ENCODE measurements at regions not wholly inside any gene's neighbourhood (a gene's known extent, or its start where the extent isn't known, plus 50 kb on each side); places are given as distances from the start of the nearest gene placed in this dataset.
"Not testable (repeated sequence)": the region's sequence is repeated elsewhere in the genome, so short reads cannot be mapped to it uniquely, and the experiment has no call there.

DNA sequence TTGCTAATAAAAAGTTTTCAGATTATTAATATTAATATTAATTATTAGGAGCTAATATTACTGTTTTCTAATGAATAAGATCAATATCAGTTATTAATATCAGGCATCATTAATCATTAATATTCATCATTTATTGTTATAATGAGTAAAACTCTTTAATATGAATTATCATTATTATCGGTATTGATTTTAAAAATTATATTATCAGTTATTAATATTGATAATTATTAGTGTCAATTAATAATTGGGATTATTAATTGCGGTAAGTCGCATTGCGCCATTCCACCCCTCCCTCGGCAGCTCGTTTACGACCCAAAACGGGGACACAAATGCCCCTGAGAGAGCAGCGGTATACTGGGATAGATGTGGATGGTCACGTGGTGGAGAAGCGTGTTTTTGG lies 70.4 kb upstream of the HMX1 start:
- H3K27me3 ChIP-seq (ENCODE audit: control insufficient read depth, insufficient read depth, low read length); H3K9me3 ChIP-seq (ENCODE audit: control insufficient read depth, insufficient read depth, low read depth, low read length); POLR2A ChIA-PET; H3K36me3 ChIP-seq (ENCODE audit: control insufficient read depth, insufficient read depth, low read length); BruUV-seq (replicated peaks); DNase-seq (ENCODE audit: low read depth, low spot score); ATAC-seq; H3K4me3 ChIP-seq (ENCODE audit: low read depth in 2 of 2, low read length in 2 of 2); in situ Hi-C loops (cut with HindIII; ENCODE audit: low pct_unique_long_range_greater_than_20kb, low sequenced_read_pairs); H3K4me1 ChIP-seq (ENCODE audit: control insufficient read depth, insufficient read depth, low read length); intact Hi-C loops (cut with micrococcal nuclease; ENCODE audit: unreplicated experiment); H3K27ac ChIP-seq (ENCODE audit: low read length): not testable (repeated sequence)
- CTCF ChIA-PET = interaction anchor here (0.6 kb wide), 1 partner anchor 158 kb away, joined by 3 read pairs; no protein-coding TSS in a partner anchor

- CTCF ChIA-PET; POLR2A ChIA-PET; H3K4me3 ChIP-seq (ENCODE audit: low read depth in 2 of 2, low read length in 2 of 2); DNase-seq (ENCODE audit: low read depth, low spot score); H3K9me3 ChIP-seq (ENCODE audit: control insufficient read depth, insufficient read depth, low read depth, low read length); BruUV-seq (replicated peaks); in situ Hi-C loops (cut with HindIII; ENCODE audit: low pct_unique_long_range_greater_than_20kb, low sequenced_read_pairs); H3K36me3 ChIP-seq (ENCODE audit: control insufficient read depth, insufficient read depth, low read length); H3K27me3 ChIP-seq (ENCODE audit: control insufficient read depth, insufficient read depth, low read length); H3K27ac ChIP-seq (ENCODE audit: low read length); intact Hi-C loops (cut with micrococcal nuclease; ENCODE audit: unreplicated experiment); H3K4me1 ChIP-seq (ENCODE audit: control insufficient read depth, insufficient read depth, low read length): not testable (repeated sequence)
- TF ChIP-seq, protein P1, sequence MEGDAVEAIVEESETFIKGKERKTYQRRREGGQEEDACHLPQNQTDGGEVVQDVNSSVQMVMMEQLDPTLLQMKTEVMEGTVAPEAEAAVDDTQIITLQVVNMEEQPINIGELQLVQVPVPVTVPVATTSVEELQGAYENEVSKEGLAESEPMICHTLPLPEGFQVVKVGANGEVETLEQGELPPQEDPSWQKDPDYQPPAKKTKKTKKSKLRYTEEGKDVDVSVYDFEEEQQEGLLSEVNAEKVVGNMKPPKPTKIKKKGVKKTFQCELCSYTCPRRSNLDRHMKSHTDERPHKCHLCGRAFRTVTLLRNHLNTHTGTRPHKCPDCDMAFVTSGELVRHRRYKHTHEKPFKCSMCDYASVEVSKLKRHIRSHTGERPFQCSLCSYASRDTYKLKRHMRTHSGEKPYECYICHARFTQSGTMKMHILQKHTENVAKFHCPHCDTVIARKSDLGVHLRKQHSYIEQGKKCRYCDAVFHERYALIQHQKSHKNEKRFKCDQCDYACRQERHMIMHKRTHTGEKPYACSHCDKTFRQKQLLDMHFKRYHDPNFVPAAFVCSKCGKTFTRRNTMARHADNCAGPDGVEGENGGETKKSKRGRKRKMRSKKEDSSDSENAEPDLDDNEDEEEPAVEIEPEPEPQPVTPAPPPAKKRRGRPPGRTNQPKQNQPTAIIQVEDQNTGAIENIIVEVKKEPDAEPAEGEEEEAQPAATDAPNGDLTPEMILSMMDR (IDR thresholded peaks at IDR 0.05) = peak; percentile 48
- 0 out of 2 replicates have a peak, but pooled peaks have one; percentile 21 for ATAC-seq
Measured at GRCh38 chr4:8941492-8941805, 69.8 kb upstream of the HMX1 start.

DNA sequence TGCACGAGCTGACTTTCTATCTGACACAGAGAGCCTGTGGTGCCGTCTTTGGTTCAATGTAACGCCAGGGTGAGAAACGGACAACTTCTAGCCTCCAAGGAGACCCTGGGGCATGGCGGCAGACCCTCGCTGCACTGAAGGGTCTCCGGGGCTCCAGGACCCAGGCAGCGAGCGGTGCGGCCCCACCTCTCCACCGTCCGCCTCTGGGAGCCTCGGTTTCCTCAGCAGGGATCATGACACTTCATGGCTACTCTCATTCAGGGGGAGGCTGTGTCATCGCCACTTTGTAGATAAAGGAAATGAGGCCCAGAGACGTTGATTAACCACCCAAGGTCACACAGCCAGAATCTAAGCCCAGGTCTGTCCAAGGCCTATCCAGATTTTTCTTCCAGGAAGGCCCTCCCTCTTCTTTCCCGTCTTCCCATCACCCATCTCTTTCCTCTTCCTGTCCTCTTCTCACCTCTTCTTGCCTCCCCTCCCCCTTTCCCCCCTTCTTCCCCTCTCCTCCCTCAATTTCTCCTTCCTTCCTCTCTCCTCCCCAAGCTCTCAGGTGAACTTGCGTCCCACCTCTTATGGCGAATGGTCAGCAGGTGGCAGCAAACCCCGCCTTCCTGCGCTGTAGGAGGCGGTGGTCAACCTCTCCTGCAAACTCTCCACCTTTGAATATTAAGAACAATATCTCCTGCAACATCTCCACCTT lies 69.3 kb upstream of the HMX1 start:
- intact Hi-C loops (cut with micrococcal nuclease; ENCODE audit: unreplicated experiment) = no loop called here
- Histone ChIP-seq H3K27ac (ENCODE audit: low read length) (no peak overlapping the region), H3K27me3 (ENCODE audit: control insufficient read depth, insufficient read depth, low read length) (no peaks in the 10 kb centered on the region), H3K4me3 (ENCODE audit: low read depth in 2 of 2, low read length in 2 of 2) (no peak overlapping the region), H3K4me1 (ENCODE audit: control insufficient read depth, insufficient read depth, low read length) (no peaks in the 10 kb centered on the region), H3K9me3 (ENCODE audit: control insufficient read depth, insufficient read depth, low read depth, low read length) (no peaks in the 10 kb centered on the region), H3K36me3 (ENCODE audit: control insufficient read depth, insufficient read depth, low read length) (no peaks in the 10 kb centered on the region)
- in situ Hi-C loops (cut with HindIII; ENCODE audit: low pct_unique_long_range_greater_than_20kb, low sequenced_read_pairs) = no loop called here
- ChIA-PET POLR2A (no interaction called here), CTCF (no interaction called here)
- no TSS peak for BruUV-seq (replicated peaks)
- TF ChIP-seq TCF7L2 (IDR thresholded peaks at IDR 0.05; ENCODE audit: low read depth, low read length) (no peak), REST (IDR thresholded peaks at IDR 0.05; ENCODE audit: insufficient read depth in 1 of 2, low read depth in 2 of 2, low read length in 1 of 2) (no peak), SIN3A (IDR thresholded peaks at IDR 0.05; ENCODE audit: borderline replicate concordance, insufficient read depth, low read depth, low read length) (no peak), POLR2AphosphoS5 (IDR thresholded peaks at IDR 0.05; ENCODE audit: low read depth, low read length) (no peak)
- TF ChIP-seq, protein P1 (IDR thresholded peaks at IDR 0.05) = peak; percentile 77
- no peak for DNase-seq (ENCODE audit: low read depth, low spot score)
- ATAC-seq = peak; percentile 84

Measured in Panc1 (cell line).